HG03565 (cell line): ENCODE measurements at regions not wholly inside any gene's neighbourhood (a gene's known extent, or its start where the extent isn't known, plus 50 kb on each side); places are given as distances from the start of the nearest gene placed in this dataset.
"Not testable (repeated sequence)": the region's sequence is repeated elsewhere in the genome, so short reads cannot be mapped to it uniquely, and the experiment has no call there.

Experiments
- ATAC-seq: cut with Tn5 transposase; IDR thresholded peaks from one replicate; pipeline ENCODE4 v1.9.1; 2021; ENCODE audit warnings: mild to moderate bottlenecking, moderate library complexity; ENCODE audit not compliant: unreplicated experiment

GRCh38 chr2:145379934-145380333 lies 860.0 kb upstream of the ZEB2 start:
- ATAC-seq, result no peak

DNA sequence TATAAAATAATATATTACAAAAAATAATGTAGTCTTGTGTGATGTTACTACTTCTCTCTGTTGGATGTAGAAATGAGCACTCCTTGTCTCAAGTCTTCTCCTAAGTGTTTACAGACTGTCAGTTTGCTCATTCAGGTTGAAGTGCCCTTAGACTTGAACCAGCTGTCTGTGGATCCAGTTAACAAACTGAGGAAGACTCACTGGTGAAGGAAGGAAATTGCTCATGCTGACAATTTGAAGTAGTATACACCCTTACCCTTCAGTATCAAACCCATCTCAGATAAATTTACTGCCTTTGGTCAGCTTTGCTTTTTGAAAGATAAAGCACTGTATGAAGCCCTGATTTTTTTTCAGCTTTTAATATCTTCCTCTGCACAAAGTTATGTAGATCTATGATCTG lies 854.2 kb upstream of the ZEB2 start:
- no peak for ATAC-seq

DNA sequence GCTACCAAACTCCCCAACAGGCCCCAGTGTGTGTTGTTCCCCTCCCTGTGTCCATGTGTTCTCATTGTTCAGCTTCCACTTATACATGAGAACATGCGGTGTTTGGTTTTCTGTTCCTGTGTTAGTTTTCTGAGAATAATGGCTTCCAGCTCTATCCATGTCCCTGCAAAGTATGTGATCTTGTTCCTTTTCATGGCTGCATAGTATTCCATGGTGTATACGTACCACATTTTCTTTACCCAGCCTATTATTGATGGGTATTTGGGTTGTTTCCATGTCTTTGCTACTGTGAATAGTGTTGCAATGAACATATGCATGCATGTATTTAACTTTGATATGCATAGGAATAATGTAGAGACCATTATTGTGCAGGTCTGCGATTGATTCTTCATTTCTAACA lies 847.4 kb upstream of the ZEB2 start:
- not testable (repeated sequence) for ATAC-seq

DNA sequence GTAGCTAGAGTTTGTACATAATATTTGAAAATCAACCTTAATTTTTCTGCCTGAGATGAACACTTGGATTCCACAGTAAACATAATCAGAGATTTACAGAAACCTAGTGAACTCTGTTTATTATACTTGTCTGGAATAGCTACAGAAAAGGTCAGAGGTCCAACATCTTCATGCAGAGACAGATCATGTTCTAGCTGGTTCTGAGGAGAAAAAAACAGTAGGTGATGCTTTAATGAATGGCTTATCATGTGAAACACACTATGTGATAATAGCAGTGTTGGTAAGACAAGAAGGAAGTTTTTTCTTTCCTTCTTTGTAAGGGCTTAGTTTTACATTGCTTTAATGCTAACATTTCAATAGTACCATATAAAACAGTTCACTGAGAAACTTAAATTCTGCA lies 846.4 kb upstream of the ZEB2 start:
- ATAC-seq, result no peak

GRCh38 chr2:145360129-145360790 lies 840.3 kb upstream of the ZEB2 start:
- no peak for ATAC-seq

DNA sequence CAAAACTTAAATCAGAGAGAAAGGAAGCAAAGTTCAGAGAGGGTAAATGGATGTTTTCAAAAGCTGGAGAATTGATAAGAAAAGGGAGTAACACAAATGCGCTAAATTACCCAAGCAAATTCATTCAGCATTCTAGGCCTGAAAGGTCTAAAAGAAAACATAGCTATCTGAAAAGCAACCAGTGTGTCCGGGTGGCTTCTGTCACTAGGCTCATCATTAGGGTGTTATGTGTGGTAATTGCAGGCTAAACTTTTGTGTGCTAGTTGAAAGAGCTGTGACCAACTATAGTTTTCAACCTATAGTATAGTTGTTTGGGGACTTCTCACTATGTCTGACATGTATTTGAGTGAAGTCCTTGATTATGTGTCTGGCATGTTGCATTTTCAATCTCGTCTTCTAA lies 839.6 kb upstream of the ZEB2 start:
- ATAC-seq, result no peak

DNA sequence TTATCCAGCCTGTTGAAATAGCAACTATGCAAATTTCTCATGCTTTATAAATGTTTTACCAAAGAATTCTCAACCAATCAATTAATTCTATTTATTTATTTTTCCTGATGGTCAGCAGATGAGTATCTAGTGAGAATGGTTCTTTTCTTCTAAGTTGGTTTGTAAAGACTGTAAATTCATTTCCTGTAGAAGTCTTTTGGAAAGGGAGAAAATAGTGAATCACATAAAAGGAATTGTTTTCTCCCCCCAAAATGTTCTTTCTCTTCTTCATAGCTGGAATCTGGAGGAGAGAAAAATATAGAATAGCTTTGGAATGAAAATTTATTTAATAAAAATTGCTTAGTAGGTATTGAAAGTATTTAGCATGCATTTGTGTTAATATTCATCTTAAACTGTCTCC lies 836.1 kb upstream of the ZEB2 start:
- ATAC-seq, result no peak

DNA sequence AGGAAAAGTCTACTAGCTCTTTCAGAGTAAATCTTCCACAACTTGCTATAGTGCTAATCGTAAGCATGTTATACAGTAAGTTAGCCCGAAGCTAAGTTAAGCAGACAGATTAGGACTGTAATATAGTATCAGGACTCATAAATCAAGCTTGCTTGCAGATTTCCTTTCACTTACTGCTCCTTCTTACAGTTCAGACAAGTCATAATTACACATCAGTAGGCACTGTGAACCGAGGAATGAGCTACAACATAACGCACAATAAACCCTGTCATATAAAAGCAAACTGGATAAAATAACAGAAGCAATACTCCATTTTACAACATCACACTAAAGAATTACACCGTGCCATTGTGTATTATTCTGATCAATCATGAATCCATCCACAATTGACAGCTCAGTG lies 832.6 kb upstream of the ZEB2 start:
- no peak for ATAC-seq

DNA sequence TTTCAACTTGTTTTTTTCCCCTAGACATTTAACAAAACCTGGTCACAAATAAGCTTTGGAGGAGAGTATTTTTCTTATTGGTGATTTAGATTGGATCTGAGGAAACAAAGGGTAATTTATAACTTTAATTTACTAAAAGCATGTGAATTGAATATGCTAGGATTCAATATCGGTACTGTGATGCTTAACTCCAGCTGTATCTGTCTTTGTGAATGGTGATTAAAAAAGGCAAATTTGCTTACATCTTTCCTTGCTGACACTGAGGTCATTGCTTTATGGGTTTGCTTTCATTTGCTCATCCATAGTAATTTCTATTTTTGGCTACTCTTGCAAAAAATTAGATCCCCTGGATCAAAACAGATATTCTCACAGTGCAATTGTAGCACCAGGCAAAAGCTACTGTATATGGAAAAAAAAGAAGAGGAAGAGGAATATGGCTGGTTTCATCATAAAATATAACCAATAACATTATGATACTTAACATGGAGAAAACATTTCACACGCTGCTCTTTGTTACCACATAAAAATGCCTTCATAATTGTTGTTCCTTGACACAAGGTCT lies 832.0 kb upstream of the ZEB2 start:
- no peak for ATAC-seq

- no peak for ATAC-seq
These were observed 830.1 kb upstream of the ZEB2 start for GRCh38 chr2:145350011-145350410.

GRCh38 chr2:145344076-145344724 lies 824.3 kb upstream of the ZEB2 start:
- ATAC-seq, result no peak

DNA sequence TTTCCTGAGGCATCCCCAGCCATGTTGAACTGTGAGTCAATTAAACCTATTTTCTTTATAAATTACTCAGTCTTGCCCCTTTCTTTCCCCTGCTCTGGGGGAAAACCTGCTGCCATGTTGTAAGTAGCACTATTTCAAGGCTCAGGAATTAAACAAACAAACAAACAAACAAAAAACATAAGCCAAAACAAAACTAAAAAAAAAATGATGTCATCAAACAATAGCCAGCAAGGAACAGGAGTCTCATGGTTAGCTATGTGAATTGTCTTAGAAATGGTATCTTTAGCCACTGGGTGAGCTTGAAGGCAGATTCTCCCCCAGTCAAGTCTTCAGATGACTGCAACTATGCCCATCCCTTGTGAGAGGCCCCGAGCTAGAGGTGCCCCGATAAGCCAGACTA lies 823.4 kb upstream of the ZEB2 start:
- no peak for ATAC-seq

DNA sequence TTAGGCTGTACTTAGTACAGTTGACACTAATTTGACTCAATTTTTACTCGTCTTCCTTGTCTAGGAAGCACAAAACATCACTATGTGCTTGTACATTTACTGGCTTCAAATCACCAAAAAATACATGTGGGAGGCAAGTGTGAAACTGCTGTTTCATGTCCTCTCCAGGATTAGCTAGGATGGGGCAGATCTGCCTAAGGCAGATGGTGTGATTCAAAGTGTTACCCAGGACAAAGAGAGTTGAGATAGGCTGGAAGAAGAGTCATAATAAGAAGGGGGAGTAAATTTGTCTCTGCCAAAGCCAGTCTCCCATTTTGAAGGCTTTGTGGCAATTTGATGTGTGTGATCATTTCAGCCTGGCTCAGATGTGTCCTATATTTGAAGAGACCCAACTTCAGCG lies 821.6 kb upstream of the ZEB2 start:
- no peak for ATAC-seq

GRCh38 chr2:145339646-145340045 lies 819.7 kb upstream of the ZEB2 start:
- ATAC-seq, result no peak

- no peak for ATAC-seq
These were observed 812.4 kb upstream of the ZEB2 start for GRCh38 chr2:145332210-145332898.

DNA sequence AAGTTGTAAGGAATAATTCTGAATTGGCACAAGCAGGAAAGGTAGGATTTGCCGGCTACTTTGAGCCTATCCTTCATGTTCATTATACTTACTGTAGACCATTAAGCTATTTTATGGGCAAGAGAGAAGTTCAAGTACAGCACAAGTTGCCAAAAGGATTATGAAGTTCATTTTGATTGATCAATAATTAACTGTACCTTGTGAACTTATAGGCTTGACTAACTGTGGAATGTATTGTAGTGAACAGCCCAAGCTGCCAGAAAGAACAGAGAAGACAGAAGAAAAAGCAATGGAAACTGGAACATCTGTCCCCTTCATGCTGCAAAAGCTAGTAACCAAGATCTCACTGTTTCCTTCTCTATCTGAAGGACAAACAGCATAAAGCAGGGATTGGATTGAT lies 810.1 kb upstream of the ZEB2 start:
- no peak for ATAC-seq

DNA sequence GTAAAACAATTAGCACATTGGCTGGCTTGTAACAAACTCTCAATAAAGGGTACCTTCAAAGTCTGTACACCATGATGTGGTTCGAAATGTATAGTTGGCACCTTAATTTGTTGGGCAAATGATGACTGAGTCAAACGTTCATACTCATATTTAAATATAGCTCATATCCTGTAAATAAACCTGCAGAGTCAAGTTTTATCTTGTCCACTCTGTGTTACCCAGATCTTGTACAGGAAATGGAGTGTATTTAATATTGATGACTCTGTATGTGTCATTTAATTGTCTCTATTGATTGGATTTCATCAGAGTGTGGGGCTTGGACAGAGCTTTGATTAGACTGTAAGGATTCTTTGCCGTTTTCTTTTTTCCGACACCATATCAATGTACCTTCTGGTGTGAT lies 805.6 kb upstream of the ZEB2 start:
- ATAC-seq, result no peak

DNA sequence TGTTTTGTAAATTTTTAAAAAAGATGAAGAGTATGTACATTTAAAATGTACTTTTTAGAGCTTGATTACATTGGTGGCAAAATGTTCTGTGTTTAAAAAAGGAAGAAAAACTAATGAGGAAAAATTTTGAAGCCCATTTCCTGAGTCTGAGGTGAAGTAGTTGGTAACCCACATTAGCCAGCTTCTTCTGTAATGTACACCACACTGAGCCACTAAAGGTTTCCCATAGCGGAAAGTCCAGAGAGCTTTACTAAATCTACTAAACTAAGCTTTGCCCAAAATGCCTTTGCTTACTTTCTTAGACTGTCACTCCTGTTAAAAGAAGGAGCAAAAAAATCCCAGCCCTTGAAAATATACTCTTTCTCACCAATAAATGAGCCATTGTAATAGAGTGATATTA lies 804.8 kb upstream of the ZEB2 start:
- ATAC-seq, result no peak

DNA sequence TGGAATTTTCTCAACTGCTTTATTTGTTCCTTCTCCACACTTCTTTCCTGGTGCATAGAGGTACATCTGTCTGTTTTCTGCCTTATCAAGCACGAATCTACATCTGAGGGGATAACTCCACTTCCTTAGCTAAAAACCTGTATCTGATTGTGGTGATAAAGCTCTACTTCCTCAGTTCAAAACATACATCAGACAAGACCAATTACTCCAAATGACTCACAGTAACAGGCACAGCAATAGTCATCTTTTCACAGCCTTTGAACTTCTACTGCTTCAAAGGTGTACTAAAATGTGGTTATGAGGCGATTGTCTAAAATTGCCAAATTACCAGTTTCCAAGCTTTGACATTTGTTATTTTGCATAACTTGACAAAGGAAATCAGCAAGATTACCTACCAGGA lies 803.6 kb upstream of the ZEB2 start:
- ATAC-seq, result no peak

DNA sequence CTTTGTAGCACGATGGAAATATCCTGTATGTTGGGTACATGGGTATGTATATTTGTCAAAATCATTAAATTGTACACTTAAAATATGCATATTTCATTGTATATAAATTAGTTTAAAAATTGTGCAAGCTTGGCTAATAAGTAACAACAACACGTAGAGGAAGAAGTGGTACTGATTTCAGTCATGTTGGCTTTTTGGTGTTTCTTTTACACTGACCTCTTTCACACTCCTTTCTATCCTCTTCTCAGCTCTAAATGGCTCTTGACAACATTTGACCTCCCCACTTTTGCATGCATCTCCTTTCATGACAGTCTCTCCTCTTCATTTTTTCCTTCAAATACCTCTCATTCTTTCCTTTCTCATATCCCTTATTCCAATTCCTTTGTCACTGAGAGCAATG lies 801.4 kb upstream of the ZEB2 start:
- no peak for ATAC-seq

- ATAC-seq, result no peak
These were observed 796.6 kb upstream of the ZEB2 start for GRCh38 chr2:145316496-145316895.

DNA sequence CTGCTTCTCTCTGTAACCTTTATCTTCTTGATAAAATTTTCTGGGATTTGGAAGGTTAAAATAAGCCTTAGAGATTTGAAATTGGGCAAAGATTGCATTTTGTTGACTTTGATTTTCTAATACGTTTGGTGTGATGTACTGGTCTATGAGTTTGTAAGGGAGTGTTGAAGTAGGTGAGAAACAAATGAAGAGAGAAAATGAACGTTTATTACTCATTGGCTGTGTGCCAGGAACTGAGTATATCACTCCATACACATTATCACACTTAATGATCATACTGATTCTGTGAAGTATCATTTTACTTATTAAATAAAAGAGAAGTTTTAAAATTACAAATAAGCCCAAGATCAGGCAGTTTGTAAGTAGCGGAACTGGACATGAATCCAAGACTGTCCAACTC lies 795.1 kb upstream of the ZEB2 start:
- no peak for ATAC-seq
